HG02943 (cell line): ENCODE measurements at regions not wholly inside any gene's neighbourhood (a gene's known extent, or its start where the extent isn't known, plus 50 kb on each side); places are given as distances from the start of the nearest gene placed in this dataset.

ENCODE experiments used
- ATAC-seq: cut with Tn5 transposase; IDR thresholded peaks from one replicate; pipeline ENCODE4 v1.9.1; 2021; ENCODE audit warnings: mild to moderate bottlenecking, low read depth, moderate library complexity; ENCODE audit not compliant: unreplicated experiment

DNA sequence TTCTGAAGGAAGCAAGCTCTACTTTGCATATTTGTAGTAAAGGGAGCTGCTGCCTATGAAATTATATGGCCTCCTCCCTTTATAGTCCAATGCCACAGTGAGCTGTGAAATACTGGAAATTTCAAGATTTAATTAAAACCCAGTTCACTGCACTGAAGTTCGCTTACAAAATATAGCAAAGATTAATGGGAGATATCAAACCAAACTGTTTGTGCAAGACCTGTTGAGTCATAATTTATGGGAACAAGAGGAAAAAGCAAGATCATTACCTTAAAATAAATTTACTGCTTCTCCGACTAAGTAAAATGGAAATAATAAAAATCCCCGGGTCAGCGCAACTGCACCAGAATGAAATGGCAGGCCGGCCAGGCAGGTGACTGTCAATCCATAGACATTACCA lies 215.5 kb upstream of the RAB6C start:
- no peak for ATAC-seq

DNA sequence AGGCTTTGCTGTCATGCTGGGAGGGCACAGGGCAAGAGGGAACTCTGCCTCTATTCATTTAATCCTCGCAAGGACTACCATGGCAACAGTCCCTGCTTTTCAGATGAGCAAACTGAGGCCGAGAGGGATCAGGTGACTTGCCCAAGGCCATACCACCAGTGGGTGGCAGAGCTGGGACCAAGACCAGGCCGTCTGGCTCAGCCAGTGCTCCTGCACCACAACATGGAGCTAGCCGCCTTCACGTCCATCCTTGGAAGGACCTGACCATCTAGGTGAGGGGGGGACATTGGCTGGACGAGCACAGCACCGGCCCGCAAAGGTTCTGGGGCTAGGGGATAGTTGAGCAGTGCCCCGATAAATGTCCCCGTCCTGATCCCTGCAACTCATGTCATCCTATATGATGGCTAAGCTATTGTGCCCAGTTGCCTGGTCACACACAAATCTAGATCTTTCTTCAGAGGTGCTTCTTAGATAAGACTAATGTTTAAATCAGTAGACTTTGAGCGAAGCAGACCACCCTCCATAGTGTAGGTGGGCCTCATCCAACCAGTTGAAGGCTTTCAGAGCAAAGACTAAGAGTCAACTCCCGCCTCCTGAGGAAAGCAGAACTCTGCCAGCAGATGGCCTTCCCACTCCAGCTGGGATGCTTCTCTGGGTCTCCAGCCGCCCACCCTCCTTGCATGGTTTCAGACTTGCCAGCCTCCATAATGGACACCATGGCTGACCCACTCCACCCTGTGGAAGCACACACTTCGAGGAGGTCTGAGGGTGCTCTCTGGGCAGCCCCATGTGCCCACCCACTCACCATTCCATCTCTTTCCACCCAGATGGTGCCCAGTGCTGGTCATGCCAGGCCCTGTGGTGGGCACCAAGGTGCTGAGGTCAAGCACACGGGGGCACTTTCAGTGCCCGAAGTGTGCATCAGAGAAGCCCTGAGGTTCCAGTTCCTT lies 214.8 kb upstream of the RAB6C start:
- ATAC-seq = no peak

DNA sequence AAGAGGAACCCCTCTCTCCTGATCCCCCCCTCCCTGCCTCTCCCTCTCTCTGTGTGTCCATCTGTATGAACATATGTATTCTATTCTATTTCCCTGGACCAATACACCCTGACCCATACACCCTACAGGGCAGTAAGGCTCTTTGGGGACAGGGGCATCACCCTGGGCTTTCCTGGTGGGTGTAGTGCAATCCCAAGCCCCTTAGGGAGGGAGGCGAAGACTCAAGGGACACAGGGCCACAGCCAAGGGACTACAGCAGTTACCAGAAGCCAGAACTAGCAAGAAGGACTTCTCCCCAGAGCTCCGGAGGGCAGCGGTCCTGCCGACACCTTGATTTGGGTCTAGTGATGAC lies 214.2 kb upstream of the RAB6C start:
- ATAC-seq = no peak

DNA sequence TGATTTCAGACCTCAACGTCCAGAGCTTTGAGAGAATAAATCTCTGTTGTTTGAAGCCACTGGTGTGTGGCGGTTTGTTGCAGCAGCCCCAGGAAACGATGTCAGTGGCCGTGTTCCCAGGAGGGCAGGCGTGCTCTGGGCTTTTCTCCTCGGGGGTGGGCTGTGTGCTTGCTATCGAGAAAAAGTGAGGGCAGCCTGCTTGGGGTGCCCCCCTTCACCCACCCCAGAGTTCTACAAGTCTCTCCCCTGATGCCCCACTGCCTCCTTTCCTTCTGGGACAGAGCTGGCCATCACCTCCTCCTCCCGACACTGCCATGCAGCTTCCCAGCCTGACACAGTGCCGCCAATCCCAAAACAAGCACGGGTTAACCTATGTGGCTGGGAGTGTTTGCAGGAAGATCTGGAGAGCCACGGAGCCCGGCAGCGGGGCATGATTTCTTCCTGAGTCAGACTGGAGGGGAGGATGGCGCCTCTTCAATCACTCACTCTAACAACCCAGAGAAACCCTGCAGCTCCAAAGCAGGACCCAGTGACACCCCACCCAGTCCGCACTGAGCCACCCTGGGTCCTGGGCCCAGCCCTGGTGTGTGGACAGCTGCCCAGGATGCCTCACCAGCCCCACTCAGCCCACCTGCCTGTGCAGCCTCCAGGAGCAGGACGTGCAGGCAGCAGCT lies 213.7 kb upstream of the RAB6C start:
- ATAC-seq = no peak

DNA sequence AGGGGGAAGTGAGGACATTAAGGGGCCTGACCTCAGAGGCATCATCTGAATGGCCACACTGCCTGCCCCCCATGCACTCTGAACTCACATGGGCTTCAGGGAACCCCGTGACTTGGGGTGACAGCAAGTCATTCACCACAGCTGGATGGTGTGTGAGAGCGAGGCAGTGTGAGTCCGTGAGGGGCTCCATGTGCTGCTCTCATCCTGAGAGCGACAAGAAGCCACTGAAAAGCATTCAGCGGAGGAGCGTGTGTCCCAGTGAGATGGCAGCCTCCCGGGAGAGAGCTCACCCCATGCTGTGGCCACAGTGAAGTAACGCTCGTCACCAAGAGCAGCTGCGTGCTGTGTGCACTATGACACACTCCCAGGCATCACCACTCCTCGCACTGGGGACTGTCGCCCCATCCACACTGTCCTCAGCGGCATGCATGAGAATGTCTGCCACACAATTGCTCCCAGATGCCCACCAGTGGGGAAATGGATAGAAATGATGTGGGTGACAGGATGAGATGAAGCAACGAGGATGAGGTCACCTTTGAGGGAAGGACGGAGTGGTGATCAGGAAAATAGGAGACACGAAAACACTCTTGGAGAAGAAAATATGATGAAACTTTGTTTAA lies 213.0 kb upstream of the RAB6C start:
- no peak for ATAC-seq

DNA sequence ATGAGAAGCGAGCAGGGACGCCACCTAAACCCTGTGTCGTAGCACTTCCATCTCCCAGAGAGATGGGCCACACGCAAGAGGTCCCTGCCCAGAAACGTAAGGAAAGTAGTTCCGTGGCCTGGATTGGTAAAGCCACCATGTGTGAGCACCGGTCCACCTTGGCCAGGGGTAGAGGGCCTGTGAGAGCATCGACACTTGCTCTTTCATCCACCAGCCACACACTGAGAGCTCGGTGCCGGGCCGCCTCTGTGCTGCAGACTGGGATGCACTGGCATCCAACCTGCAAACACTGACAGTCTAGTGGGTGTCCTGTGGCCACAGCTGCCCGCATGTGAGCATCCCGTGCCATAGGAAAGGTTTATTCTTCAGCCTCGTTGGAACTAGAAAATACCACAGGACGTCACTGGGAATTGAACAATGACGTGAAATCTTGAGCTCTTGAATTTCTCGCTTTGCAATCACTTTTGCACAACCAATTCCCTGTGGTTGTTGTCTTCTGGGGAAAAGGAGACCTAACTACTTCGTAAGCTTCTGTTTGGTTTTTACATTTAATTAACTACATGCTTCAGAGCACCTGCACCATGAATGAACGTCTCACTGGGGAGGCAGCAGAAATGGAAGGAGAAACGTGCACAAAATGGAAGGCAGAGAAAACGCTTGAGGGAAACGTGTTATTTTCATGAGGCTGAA lies 212.0 kb upstream of the RAB6C start:
- ATAC-seq = no peak

DNA sequence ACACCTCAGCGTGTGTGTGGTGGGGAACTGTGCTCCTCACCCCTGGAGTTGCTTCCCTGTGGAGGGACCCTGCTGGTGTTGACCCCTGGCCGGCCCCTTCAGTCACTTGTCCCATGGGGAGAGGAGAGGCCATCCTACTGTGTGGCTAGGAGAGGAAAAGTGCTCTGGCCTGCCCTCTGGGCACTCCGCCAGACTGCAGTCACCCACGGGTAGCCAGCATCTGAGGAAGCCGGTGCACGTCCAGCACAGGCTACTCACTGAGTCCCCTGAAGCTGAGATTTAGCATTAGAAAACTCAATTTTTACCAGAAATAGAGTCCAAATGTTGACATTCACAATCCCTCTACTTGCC lies 211.5 kb upstream of the RAB6C start:
- ATAC-seq = no peak

DNA sequence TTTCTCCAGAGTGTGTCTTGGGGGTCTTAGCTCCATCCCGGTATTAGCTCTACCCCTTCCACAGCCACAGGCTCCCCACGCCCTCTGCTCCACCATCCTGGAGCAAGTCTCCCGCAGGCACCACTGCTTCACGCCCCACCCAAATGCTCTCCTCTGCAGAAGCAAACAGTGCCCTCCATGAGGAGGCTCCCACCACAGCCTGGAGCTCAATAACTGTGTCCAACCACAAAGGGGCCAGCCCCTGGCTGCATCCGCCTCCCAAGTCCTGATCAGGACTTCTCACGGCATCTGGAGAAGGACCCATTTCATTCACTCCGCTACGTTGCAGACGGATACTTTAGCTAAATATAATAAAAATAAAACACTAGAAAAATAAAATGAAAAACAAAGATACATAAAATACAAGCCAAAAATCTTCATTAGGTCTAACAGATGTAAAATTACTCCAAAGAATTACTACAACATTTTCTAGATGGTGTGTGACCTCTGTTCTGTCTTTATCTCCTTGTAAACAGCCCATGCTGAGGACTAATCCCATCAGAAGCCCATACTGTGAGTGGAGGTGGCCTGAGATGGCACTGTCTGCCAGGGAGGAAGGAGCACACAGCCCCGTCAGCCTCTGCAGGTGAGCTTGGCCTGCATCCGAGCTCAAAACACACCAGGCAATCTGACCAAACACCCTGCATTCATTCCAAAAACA lies 210.8 kb upstream of the RAB6C start:
- no peak for ATAC-seq

DNA sequence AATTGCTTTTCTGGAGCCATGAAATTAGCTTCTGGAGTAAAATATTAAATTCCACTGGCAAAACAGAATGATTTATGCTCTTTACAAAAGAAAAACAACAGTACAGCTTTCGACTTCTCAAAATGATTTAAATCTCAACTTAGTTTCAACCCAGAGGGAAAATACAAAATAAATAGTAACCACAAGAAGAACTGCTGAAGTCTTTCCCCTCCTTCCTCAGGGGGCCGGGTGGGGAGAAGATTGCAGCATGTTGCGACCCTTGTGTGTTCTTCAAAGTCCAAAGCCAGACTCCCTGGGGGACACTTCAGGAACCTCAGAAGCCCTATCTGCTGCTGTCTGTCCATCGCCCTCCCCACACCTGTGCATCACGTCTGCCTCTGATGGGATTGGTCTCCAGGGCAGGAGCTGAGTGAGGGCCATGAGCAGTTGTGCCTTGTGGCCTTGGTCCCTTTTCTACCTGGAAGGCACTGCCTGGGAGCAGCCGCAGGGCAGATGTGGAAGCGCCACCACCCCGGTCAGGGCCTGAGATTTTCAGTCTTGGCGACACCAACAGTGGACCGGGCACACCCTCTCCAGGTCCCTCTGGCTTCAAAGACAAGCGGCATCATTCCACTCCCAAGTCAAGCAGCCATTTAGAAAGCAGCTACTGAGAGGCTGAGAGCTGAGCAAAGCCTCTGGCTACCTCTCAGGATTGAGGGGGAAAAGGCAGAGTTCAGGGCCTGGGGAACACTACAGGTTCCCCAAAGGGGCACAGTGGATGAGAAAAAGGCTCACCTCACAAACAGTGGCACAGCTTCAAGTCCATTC lies 210.1 kb upstream of the RAB6C start:
- no peak for ATAC-seq

DNA sequence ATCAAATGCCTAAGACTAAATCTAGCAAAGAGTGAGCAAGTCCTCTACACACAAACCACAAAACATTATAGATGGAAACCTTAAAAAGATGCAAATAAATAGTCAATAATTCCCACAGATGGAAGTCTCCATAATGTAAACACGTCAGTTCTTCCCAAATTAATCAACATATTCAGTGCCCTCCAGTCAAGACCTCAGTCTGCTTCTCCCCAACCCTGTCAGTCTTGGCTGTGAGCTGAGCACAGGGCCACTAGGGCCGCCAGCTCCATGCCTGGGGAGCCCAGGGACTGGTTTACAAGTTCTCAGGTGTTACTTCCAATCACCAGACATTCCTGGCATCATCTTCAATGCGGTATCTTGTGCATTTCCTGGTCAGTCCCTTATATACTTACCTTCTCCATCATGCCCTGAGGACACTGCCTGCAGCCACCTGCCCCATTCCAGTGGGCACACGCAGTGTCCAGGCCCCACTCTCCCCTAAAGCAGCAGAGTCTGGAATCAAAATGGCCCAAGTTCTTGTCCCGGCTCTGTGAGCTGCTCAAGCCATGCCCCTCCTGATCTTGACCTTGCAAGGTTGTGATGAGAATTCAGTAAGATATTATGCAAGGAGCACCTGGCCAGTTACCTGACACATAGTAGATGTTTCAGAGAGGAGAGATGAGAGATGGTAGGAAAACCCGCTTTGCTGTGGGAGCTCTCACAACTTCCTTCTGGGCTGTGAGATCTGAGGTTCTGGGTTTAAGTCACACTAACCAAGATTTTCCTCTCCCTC lies 207.9 kb upstream of the RAB6C start:
- no peak for ATAC-seq

DNA sequence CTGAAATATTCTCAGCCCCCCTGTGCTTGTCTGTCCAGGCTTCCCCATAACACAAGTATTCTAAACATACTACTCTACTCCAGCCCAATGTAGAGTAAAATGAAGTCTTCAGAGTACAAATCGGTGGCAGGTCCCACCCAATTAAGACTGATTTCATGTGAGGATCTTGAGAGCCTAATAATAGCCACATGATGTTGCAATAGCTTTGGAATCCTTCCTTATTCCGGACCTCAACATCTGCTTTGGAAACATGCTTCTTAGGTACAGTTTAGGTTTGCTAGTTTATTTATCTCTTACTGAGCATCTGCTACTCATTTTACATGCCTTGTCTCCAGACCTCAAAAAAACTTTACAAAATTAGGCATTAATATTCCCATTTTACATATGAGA lies 207.3 kb upstream of the RAB6C start:
- ATAC-seq = no peak

DNA sequence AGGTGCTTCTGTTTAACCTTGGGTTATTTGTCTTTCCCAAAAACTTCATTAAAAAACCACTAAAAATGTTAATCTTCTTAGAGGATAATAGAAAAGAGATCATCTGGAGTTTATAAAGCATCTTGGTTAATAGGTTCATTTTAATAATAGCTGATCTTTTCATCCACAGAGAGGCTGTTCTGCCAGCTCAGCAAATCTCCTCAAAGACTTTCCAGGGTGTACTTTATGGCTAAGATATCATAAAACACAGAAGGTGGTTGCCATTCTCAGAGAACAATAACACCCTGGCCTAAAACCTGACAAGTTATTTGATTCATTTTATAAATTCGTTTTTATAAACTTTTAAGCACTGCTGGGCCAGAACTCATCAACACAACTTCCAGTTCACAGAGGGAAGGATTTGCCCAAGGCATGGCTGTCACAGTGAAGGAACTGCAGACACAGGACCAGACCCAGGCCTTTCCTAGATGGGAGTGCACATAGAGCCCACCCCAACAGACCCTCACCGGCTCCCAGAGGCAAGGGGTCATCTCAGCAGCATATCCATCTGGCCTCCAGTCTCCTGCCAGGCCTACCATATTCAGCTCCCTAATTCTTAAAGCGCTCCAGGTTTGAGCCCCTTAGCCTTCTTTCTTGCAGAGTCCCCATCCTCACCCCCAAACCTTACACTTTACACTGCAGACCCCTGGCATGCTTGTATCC lies 203.4 kb upstream of the RAB6C start:
- no peak for ATAC-seq

DNA sequence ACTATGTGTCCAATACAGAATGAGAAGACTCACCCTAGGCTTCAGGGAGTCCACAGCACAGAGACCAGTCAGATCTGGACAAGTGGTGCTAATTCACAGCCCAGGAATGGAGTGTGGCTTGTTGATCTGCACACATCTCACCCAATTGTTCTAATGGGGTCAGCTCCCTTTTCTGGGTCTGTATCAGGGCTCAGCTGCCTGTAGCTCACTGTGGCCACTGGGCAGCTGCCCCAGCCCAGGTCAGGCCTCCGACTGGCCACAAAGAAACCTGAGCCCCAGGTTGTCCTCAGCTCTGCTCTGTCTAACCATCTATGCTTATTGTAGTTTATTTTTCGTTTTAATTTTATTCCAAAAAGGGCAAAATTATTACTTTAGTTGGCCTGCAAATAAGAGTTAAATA lies 202.3 kb upstream of the RAB6C start:
- no peak for ATAC-seq

DNA sequence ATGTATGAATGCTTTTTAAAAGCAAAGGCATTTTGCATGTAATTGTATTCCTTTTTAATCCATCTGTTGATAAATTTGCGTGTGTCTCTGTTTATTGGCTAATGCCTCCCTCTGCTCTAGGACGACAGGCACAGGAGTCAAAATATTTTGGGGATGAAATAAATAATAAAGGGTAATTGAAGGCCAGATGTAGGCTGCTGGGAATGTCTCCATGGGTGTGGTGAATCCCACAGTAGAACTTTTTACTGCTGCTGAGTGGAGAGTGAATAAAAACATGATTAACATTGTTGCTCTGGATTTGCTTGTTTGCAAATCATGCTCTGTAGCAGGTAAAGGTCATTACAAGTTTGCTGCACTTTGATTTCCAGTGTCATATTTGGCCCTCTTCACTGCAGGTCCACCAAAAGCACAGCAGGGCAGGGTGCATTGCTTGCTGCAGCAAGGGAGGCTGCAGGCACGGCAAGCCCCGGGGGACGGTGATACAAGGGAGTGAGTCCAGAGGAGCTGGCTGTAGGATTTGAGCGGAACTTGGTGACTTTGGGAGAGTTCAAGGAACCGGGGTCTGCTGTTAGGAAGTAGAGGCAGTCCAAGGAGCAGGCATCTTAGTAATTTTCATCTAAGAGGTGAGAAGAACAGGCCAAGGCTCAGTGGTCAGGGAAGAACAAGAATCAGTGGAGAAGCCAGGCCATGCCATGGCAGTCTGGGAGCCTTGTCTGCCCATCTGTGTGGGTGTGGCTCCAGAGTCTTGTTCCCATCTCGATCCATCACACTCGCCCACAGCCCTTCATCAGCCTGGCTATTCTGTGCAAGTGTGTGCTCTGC lies 201.5 kb upstream of the RAB6C start:
- no peak for ATAC-seq

DNA sequence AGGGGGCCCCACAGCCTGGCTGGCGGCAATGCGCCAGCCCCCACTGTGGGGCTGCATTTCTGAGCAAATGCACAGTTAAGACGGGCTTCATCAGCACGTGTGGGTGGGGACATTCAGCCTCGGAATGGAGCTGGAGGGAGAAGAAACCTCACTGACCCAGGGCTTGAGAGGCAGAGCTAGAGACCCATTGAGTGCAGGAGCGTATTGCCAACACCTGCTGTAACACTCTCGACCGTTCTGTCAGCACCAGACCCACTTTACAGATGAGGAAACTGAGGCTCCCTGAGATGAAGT lies 200.9 kb upstream of the RAB6C start:
- no peak for ATAC-seq

DNA sequence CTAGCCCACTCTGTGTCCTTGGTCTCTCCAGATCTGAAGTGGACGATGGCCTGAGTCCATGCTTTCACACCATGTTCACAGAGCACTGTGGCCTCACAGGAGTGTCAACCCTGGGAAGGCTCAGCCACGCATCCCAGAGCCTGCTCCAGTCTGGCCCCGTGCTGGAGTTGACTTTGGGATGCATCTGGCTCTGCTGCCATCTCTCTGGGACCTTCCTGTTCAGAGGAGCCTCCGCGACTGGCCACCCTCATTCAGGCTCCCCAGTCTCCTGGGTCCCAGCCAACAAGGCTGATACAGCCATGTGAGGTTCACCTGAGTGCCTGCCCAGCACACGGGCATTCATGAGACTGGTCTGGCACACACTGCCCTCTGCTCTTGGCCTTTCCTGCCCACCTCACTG lies 199.7 kb upstream of the RAB6C start:
- ATAC-seq = no peak

DNA sequence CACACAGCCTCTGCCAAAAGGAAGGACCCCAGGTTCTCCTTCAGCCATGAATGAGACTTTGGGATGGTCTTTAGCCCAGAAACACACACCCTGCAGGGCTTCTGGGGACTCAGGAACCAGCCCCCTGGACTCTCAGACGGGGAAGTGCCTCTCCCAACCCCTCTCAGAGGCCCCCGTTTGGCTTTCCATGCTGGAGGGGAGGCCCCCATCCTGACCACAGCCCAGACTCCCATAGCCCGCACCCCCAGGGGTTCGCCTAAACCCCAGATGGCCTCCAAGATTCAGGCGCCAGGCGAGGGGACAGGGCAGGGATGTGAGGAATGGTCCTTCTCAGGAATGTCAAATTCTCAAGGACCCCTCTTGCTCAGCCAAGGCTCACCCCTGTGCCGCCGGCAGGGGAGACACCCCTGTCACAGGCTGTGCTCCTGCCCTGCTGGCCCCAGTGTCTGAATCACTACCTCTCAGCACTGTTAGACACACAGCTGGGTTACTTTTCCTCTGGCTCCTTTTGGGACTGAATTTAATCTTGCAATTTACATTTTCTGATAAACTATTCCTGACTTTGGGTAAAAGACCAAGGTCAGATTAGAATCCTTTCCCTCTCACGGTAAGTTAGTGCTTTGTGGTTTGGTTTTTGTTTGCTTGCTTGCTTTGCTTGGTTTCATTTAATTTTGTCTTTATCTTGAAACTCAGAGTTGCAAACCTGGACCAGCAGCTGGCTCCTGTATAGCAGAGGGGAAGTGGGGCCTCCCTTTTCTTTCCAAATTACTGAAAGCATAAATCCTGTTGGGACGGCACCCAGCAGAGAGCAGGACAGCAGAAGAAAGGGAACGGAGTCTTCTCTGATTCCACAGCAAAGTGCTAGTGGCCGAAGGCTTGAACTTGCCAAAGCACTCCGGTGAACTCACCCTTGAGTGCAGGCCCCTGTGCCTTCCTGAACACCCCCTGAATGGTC lies 198.9 kb upstream of the RAB6C start:
- ATAC-seq = no peak
